Chondrocyte (in vitro differentiated cells): ENCODE measurements at regions not wholly inside any gene's neighbourhood (a gene's known extent, or its start where the extent isn't known, plus 50 kb on each side); places are given as distances from the start of the nearest gene placed in this dataset.
"Not testable (repeated sequence)": the region's sequence is repeated elsewhere in the genome, so short reads cannot be mapped to it uniquely, and the experiment has no call there.

Source experiments
- DNase-seq: peaks from one replicate; pipeline ENCODE4 v3.0.0; 2021; ENCODE audit warnings: mixed read lengths, low spot score
- H3K27ac Mint-ChIP-seq: one replicate; pipeline ENCODE4 v1.8.0; 2021; ENCODE audit warnings: mild to moderate bottlenecking, moderate library complexity, mixed read lengths; ENCODE audit not compliant: unreplicated experiment
- H3K27me3 Mint-ChIP-seq: 2 replicates; pipeline ENCODE4 v1.8.0; 2021; ENCODE audit warnings: low read depth, mixed read lengths
- H3K36me3 Mint-ChIP-seq: 2 replicates; pipeline ENCODE4 v1.8.0; 2021; ENCODE audit warnings: low read depth, mixed read lengths
- H3K4me1 Mint-ChIP-seq: 2 replicates; pipeline ENCODE4 v1.8.0; 2021; ENCODE audit warnings: low read depth, mild to moderate bottlenecking, mixed read lengths
- H3K4me3 Mint-ChIP-seq: one replicate; pipeline ENCODE4 v1.8.0; 2021; ENCODE audit warnings: mild to moderate bottlenecking, moderate library complexity, mixed read lengths; ENCODE audit not compliant: unreplicated experiment
- H3K9me3 Mint-ChIP-seq: 2 replicates; pipeline ENCODE4 v1.8.0; 2021; ENCODE audit warnings: low read depth, mixed read lengths
- TF ChIP-seq, protein P1 (sequence below): fragments of 200-600 bp; sonication (generic); IDR thresholded peaks from 2 replicates; pipeline ENCODE4 v1.5.0; 2021; ENCODE audit warnings: antibody characterized with exemption, mild to moderate bottlenecking, moderate library complexity

GRCh38 chr5:4027088-4027734 lies 431.6 kb downstream of the IRX1 start:
- peaks cover 14% of the 10 kb centered on the region for H3K9me3 Mint-ChIP-seq
- no peak overlapping the region for H3K4me3 Mint-ChIP-seq
- H3K27ac Mint-ChIP-seq, result no peak overlapping the region

GRCh38 chr5:4028384-4028783 lies 432.8 kb downstream of the IRX1 start:
- H3K4me1 Mint-ChIP-seq, result no peaks in the 10 kb centered on the region
- no peaks in the 10 kb centered on the region for H3K27me3 Mint-ChIP-seq
- H3K9me3 Mint-ChIP-seq, result peaks cover 13% of the 10 kb centered on the region
- no peak for DNase-seq
- no peak overlapping the region for H3K4me3 Mint-ChIP-seq
- H3K27ac Mint-ChIP-seq, result no peak overlapping the region
- H3K36me3 Mint-ChIP-seq, result no peaks in the 10 kb centered on the region
- TF ChIP-seq, protein P1, sequence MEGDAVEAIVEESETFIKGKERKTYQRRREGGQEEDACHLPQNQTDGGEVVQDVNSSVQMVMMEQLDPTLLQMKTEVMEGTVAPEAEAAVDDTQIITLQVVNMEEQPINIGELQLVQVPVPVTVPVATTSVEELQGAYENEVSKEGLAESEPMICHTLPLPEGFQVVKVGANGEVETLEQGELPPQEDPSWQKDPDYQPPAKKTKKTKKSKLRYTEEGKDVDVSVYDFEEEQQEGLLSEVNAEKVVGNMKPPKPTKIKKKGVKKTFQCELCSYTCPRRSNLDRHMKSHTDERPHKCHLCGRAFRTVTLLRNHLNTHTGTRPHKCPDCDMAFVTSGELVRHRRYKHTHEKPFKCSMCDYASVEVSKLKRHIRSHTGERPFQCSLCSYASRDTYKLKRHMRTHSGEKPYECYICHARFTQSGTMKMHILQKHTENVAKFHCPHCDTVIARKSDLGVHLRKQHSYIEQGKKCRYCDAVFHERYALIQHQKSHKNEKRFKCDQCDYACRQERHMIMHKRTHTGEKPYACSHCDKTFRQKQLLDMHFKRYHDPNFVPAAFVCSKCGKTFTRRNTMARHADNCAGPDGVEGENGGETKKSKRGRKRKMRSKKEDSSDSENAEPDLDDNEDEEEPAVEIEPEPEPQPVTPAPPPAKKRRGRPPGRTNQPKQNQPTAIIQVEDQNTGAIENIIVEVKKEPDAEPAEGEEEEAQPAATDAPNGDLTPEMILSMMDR, result no peak

More at GRCh38 chr5:4027088-4027734, 431.6 kb downstream of the IRX1 start:
- TF ChIP-seq, protein P1, result no peak
- Mint-ChIP-seq H3K27me3 (no peaks in the 10 kb centered on the region), H3K36me3 (no peaks in the 10 kb centered on the region), H3K4me1 (no peaks in the 10 kb centered on the region)
- DNase-seq, result no peak

GRCh38 chr5:4033546-4033945 lies 437.9 kb downstream of the IRX1 start:
- H3K27ac Mint-ChIP-seq, H3K36me3 Mint-ChIP-seq, H3K27me3 Mint-ChIP-seq, H3K4me3 Mint-ChIP-seq, H3K4me1 Mint-ChIP-seq, DNase-seq: not testable (repeated sequence)
- peaks cover 15% of the 10 kb centered on the region for H3K9me3 Mint-ChIP-seq

DNA sequence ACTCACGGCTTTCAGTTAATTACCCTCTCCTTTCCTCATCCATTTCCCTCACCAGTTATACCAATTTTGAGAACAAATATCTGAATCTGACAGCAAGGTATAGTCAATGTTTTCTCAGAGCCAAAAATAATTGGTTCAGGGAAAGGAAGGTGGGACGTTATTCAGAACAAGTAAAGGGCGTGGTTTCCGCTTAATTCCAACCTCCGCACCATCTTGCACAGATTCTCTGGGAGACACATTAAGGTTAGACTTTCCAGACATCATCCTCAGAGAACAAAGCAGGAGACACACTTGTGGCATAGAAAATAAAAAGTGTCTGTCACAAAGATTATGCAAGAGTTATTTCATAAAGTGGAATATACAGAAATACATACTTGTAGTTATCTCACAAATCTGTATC lies 441.2 kb downstream of the IRX1 start:
- Mint-ChIP-seq H3K27ac (no peak overlapping the region), H3K4me3 (no peak overlapping the region), H3K9me3 (peaks cover 18% of the 10 kb centered on the region), H3K36me3 (no peaks in the 10 kb centered on the region), H3K27me3 (no peaks in the 10 kb centered on the region), H3K4me1 (no peaks in the 10 kb centered on the region)
- no peak for DNase-seq
- TF ChIP-seq, protein P1, result no peak

DNA sequence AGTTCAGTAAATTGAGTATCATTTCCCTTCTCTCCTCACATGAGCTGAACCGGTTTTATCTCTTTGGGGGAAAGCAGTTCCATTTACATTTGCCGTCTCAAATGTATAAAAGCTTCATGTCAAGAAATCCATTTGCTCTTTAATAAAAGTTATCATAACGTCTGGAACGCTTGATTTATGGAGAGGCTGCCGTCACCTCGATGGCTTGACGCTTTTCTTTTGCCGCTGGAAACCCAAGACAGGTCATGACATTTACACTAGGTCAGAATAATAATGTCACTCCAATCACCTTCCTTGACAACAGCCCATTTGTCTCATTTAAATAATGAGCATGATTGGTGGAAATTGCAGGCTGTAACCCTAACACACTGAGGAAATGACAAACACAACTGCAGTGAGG lies 443.4 kb downstream of the IRX1 start:
- Mint-ChIP-seq H3K4me1 (no peaks in the 10 kb centered on the region), H3K9me3 (peaks cover 14% of the 10 kb centered on the region), H3K27ac (no peak overlapping the region), H3K4me3 (no peak overlapping the region), H3K36me3 (no peaks in the 10 kb centered on the region), H3K27me3 (no peaks in the 10 kb centered on the region)
- TF ChIP-seq, protein P1, result no peak
- DNase-seq, result no peak

DNA sequence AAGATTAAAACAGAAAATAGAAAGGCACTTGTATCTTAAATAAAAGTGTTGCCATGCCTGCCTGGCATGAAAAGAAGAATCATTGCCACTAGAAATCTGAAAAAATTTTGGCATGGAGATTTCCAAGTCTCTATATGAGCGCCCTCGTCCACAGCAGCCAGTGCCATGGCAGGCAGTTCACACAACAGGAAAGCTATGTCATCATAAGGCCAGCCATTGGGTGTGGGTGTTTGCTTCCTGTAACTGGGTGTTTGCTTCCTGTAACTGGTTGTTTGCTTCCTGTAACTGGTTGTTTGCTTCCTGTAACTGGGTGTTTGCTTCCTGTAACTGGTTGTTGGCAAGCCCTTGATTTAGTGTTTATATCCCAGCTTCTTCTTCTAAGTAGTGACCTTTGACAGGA lies 446.7 kb downstream of the IRX1 start:
- TF ChIP-seq, protein P1, result no peak
- no peak for DNase-seq
- Mint-ChIP-seq H3K4me3 (no peak overlapping the region), H3K27ac (no peak overlapping the region), H3K36me3 (no peaks in the 10 kb centered on the region), H3K9me3 (peaks cover 16% of the 10 kb centered on the region), H3K4me1 (no peaks in the 10 kb centered on the region), H3K27me3 (no peaks in the 10 kb centered on the region)
